ENCODE measurements at regions not wholly inside any gene's neighbourhood (a gene's known extent, or its start where the extent isn't known, plus 50 kb on each side); places are given as distances from the start of the nearest gene placed in this dataset.

GRCh38 chr6:166244353-166245045 lies 63.7 kb downstream of the PRR18 start:
- Histone ChIP-seq H3K4ac (replicated peaks; ENCODE audit: insufficient read length, low read depth, low read length) (no peak overlapping the region), H2AK5ac (ENCODE audit: low read depth, low read length) (no peak overlapping the region), H4K5ac (ENCODE audit: insufficient read length, low read depth, low read length) (no peak overlapping the region), H3K23me2 (ENCODE audit: low read depth, low read length) (no peaks in the 10 kb centered on the region), H2BK12ac (ENCODE audit: low read depth, low read length) (no peak overlapping the region), H3K4me2 (ENCODE audit: insufficient read depth in 1 of 2, low read depth in 2 of 2, low read length in 2 of 2) (no peak overlapping the region), H3K18ac (ENCODE audit: extremely low read depth, low read length) (no peak overlapping the region), H3K14ac (ENCODE audit: insufficient read length) (no peak overlapping the region), H3K36me3 (ENCODE audit: control insufficient read depth in 2 of 4, insufficient read depth in 4 of 4, low read length in 3 of 4) (no peaks in the 10 kb centered on the region), H2BK15ac (ENCODE audit: low read length) (no peak overlapping the region), H2AFZ (ENCODE audit: low read length) (no peak overlapping the region), H3K9ac (replicated peaks in 1 of 4; ENCODE audit: extremely low read depth in 1 of 4, low read depth in 3 of 4, low read length in 3 of 4) (no peak overlapping the region), H4K8ac (ENCODE audit: extremely low read depth, insufficient read depth, low read length) (no peak overlapping the region), H3K79me2 (ENCODE audit: control insufficient read depth in 1 of 2, insufficient read depth in 2 of 2, low read length in 2 of 2) (no peaks in the 10 kb centered on the region), H4K91ac (replicated peaks; ENCODE audit: insufficient read length, low read length) (no peak overlapping the region), H4K20me1 (replicated peaks in 1 of 2; ENCODE audit: control insufficient read depth in 1 of 2, insufficient read depth in 2 of 2, low read length in 2 of 2) (no peaks in the 10 kb centered on the region), H3K4me1 (replicated peaks in 1 of 4; ENCODE audit: control insufficient read depth in 3 of 4, insufficient read depth in 4 of 4, low read length in 3 of 4) (peaks cover 0 to 5% (median 0%) of the 10 kb centered on the region in 4 experiments; a peak in 2 of 7 replicates), H3K27ac (ENCODE audit: low read depth, low read length) (no peak overlapping the region), H3K9me3 (ENCODE audit: insufficient read depth in 2 of 2, low read depth in 1 of 2, low read length in 1 of 2) (no peaks in the 10 kb centered on the region), H2BK20ac (ENCODE audit: low read length) (no peak overlapping the region), H2BK120ac (replicated peaks; ENCODE audit: low read depth, low read length) (no peak overlapping the region), H3K23ac (ENCODE audit: insufficient read length) (no peak overlapping the region), H3K56ac (replicated peaks; ENCODE audit: insufficient read length, low read depth, low read length) (no peak overlapping the region), H2BK5ac (ENCODE audit: low read depth, low read length) (no peak overlapping the region), H3K27me3 (replicated peaks in 1 of 4; ENCODE audit: control insufficient read depth in 3 of 4, extremely low read depth in 1 of 4, insufficient read depth in 3 of 4, low read length in 3 of 4) (peaks cover 0 to 2% (median 0%) of the 10 kb centered on the region in 4 experiments; a peak in 2 of 7 replicates), H3K79me1 (ENCODE audit: low read depth, low read length) (no peaks in the 10 kb centered on the region), H3K4me3 (ENCODE audit: extremely low read depth in 1 of 4, insufficient read depth in 2 of 4, low read depth in 3 of 4, low read length in 4 of 4) (no peak overlapping the region)
- no peak for DNase-seq (ENCODE audit: low read depth in 1 of 2, low spot score in 2 of 2)
- no peak for FAIRE-seq
- WGBS, 2 experiments (ENCODE audit: extremely low coverage in 1 of 2, insufficient coverage in 1 of 2, insufficient read length in 1 of 2, insufficient replicate concordance in 2 of 2, low coverage in 1 of 2, low lambda C conversion rate in 2 of 2, missing lambda C conversion rate in 1 of 2): 91% methylated on average over 11 of the region's 11 CpGs; no CpG with 5 or more reads in 1 of the 2 experiments
- POLR2A ChIA-PET (ENCODE audit: partially characterized antibody): no interaction called here
- CTCF ChIA-PET (ENCODE audit: partially characterized antibody): interaction anchor here (0.7 to 1.0 kb wide), 2 partner anchors 9 to 15 kb away, joined by 3 to 5 read pairs; no protein-coding TSS in a partner anchor
- TF ChIP-seq RBBP5 (IDR thresholded peaks at IDR 0.05; ENCODE audit: borderline replicate concordance, low read depth, low read length): no peak
- no peak for TF ChIP-seq RNF2 (IDR thresholded peaks at IDR 0.05; ENCODE audit: borderline replicate concordance, low read depth, low read length, missing control alignments, poor library complexity, severe bottlenecking)
- no peak for TF ChIP-seq ATF2 (IDR thresholded peaks at IDR 0.05; ENCODE audit: low read length)
- no peak for TF ChIP-seq TAF1 (IDR thresholded peaks at IDR 0.05; ENCODE audit: low read depth, low read length)
- TF ChIP-seq FOSL1 (IDR thresholded peaks at IDR 0.05; ENCODE audit: insufficient read depth, low read depth, low read length): no peak
- no peak for TF ChIP-seq TCF12 (IDR thresholded peaks at IDR 0.05; ENCODE audit: low read depth, low read length)
- TF ChIP-seq BRCA1 (IDR thresholded peaks at IDR 0.05; ENCODE audit: low read depth, low read length): no peak
- TF ChIP-seq EZH2 (IDR thresholded peaks at IDR 0.05; ENCODE audit: low read depth, low read length, severe bottlenecking): no peak
- no peak for TF ChIP-seq USF2 (IDR thresholded peaks at IDR 0.05; ENCODE audit: low read length)
- TF ChIP-seq YY1 (IDR thresholded peaks at IDR 0.05; ENCODE audit: low read depth, low read length): no peak
